Ishikawa (cell line): ENCODE measurements at regions not wholly inside any gene's neighbourhood (a gene's known extent, or its start where the extent isn't known, plus 50 kb on each side); places are given as distances from the start of the nearest gene placed in this dataset.

Experiments used
- CEBPB ChIP-seq: IDR thresholded peaks from 2 replicates; pipeline ENCODE4 v1.6.1; 2012
- CREB1 ChIP-seq: IDR thresholded peaks from 2 replicates; pipeline ENCODE4 v1.6.1; 2012; ENCODE audit warnings: low read depth
- EGR1 ChIP-seq: IDR thresholded peaks from 2 replicates; pipeline ENCODE4 v1.6.1; 2012
- FOXM1 ChIP-seq: IDR thresholded peaks from 2 replicates; pipeline ENCODE4 v1.6.1; 2012; ENCODE audit warnings: low read depth, borderline replicate concordance
- RAD21 ChIP-seq: IDR thresholded peaks from 2 replicates; pipeline ENCODE4 v1.6.1; 2012; ENCODE audit warnings: low read depth
- TAF1 ChIP-seq: IDR thresholded peaks from 2 replicates; pipeline ENCODE4 v1.6.1; 2012; ENCODE audit warnings: low read depth, mild to moderate bottlenecking
- TCF12 ChIP-seq: IDR thresholded peaks from 2 replicates; pipeline ENCODE4 v1.6.1; 2012; ENCODE audit warnings: low read depth
- TEAD4 ChIP-seq: IDR thresholded peaks from 2 replicates; pipeline ENCODE4 v1.6.1; 2012
- ZBTB7A ChIP-seq: IDR thresholded peaks from 2 replicates; pipeline ENCODE4 v1.6.1; 2012; ENCODE audit warnings: low read depth
- TF ChIP-seq, protein P1 (sequence below): IDR thresholded peaks from 2 replicates; pipeline ENCODE4 v1.6.1; 2012
- TF ChIP-seq, protein P2 (sequence below): IDR thresholded peaks from 2 replicates; pipeline ENCODE4 v1.6.1; 2012; ENCODE audit warnings: low read depth, mild to moderate bottlenecking

GRCh38 chr18:29653671-29654215 lies 1388.8 kb downstream of the DSC3 start:
- TF ChIP-seq TAF1, result no peak
- TF ChIP-seq, protein P1, sequence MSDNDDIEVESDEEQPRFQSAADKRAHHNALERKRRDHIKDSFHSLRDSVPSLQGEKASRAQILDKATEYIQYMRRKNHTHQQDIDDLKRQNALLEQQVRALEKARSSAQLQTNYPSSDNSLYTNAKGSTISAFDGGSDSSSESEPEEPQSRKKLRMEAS, result no peak
- TF ChIP-seq TEAD4, result no peak
- no peak for TF ChIP-seq CEBPB
- no peak for TF ChIP-seq CREB1
- TF ChIP-seq RAD21, result no peak
- TF ChIP-seq, protein P2, sequence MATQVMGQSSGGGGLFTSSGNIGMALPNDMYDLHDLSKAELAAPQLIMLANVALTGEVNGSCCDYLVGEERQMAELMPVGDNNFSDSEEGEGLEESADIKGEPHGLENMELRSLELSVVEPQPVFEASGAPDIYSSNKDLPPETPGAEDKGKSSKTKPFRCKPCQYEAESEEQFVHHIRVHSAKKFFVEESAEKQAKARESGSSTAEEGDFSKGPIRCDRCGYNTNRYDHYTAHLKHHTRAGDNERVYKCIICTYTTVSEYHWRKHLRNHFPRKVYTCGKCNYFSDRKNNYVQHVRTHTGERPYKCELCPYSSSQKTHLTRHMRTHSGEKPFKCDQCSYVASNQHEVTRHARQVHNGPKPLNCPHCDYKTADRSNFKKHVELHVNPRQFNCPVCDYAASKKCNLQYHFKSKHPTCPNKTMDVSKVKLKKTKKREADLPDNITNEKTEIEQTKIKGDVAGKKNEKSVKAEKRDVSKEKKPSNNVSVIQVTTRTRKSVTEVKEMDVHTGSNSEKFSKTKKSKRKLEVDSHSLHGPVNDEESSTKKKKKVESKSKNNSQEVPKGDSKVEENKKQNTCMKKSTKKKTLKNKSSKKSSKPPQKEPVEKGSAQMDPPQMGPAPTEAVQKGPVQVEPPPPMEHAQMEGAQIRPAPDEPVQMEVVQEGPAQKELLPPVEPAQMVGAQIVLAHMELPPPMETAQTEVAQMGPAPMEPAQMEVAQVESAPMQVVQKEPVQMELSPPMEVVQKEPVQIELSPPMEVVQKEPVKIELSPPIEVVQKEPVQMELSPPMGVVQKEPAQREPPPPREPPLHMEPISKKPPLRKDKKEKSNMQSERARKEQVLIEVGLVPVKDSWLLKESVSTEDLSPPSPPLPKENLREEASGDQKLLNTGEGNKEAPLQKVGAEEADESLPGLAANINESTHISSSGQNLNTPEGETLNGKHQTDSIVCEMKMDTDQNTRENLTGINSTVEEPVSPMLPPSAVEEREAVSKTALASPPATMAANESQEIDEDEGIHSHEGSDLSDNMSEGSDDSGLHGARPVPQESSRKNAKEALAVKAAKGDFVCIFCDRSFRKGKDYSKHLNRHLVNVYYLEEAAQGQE, result no peak
- no peak for TF ChIP-seq EGR1
- no peak for TF ChIP-seq ZBTB7A
- TF ChIP-seq FOXM1, result no peak
- no peak for TF ChIP-seq TCF12
